WTC11 (cell line): ENCODE measurements at regions not wholly inside any gene's neighbourhood (a gene's known extent, or its start where the extent isn't known, plus 50 kb on each side); places are given as distances from the start of the nearest gene placed in this dataset.

Source experiments
- ATAC-seq: fragments of 200-7000 bp; cut with Tn5 transposase; 2 replicates; pipeline ENCODE4 v1.10.0; 2021; ENCODE audit warnings: mild to moderate bottlenecking, moderate library complexity
- CTCF ChIA-PET: fragments of 300-600 bp; sonication (Branson Sonifier 250); formaldehyde crosslinking; loops from one replicate; lab custom pipeline; 2021; ENCODE audit warnings: antibody characterized with exemption; lab: Charles Lee
- POLR2A ChIA-PET: fragments of 350-600 bp; sonication (Branson Sonifier 250); formaldehyde crosslinking; loops from one replicate; lab custom pipeline; 2021; ENCODE audit warnings: antibody characterized with exemption; lab: Charles Lee
- DNase-seq: peaks from one replicate; pipeline ENCODE4 v3.0.0; 2021; ENCODE audit warnings: low spot score
- H3K27ac Mint-ChIP-seq: 2 replicates; pipeline ENCODE4 v1.8.0; 2021; ENCODE audit warnings: mixed read lengths
- H3K27me3 Mint-ChIP-seq: 2 replicates; pipeline ENCODE4 v1.8.0; 2021; ENCODE audit warnings: low read depth, mild to moderate bottlenecking, moderate library complexity, mixed read lengths
- H3K36me3 Mint-ChIP-seq: 2 replicates; pipeline ENCODE4 v1.8.0; 2021; ENCODE audit warnings: mixed read lengths
- H3K4me1 Mint-ChIP-seq: 2 replicates; pipeline ENCODE4 v1.8.0; 2022; ENCODE audit warnings: mixed read lengths
- H3K4me3 Mint-ChIP-seq: 2 replicates; pipeline ENCODE4 v1.8.0; 2021; ENCODE audit warnings: mild to moderate bottlenecking, moderate library complexity, mixed read lengths
- H3K9me3 Mint-ChIP-seq: 2 replicates; pipeline ENCODE4 v1.8.0; 2021; ENCODE audit warnings: mixed read lengths
- ATF3 ChIP-seq: sonication (generic); formaldehyde crosslinking; conservative IDR thresholded peaks from 2 replicates; pipeline ENCODE4 v1.8.1; 2022; ENCODE audit warnings: mild to moderate bottlenecking, missing genetic modification reagents
- EMX1 ChIP-seq: fragments of 250-450 bp; sonication (Bioruptor Pico); IDR thresholded peaks from 2 replicates; pipeline ENCODE4 v1.8.0; 2021; ENCODE audit warnings: mild to moderate bottlenecking
- MYBL2 ChIP-seq: sonication (generic); formaldehyde crosslinking; IDR thresholded peaks from 2 replicates; pipeline ENCODE4 v1.8.1; 2023; ENCODE audit warnings: mild to moderate bottlenecking, moderate library complexity, missing genetic modification reagents
- NFE2L1 ChIP-seq: sonication (generic); formaldehyde crosslinking; IDR thresholded peaks from 2 replicates; pipeline ENCODE4 v1.8.1; 2023; ENCODE audit warnings: missing genetic modification reagents
- NR2C2 ChIP-seq: sonication (generic); formaldehyde crosslinking; IDR thresholded peaks from 2 replicates; pipeline ENCODE4 v1.8.0; 2022; ENCODE audit warnings: mild to moderate bottlenecking, missing genetic modification reagents
- NR3C1 ChIP-seq: sonication (generic); formaldehyde crosslinking; conservative IDR thresholded peaks from 2 replicates; pipeline ENCODE4 v1.8.1; 2023; ENCODE audit warnings: low read depth, mild to moderate bottlenecking, missing genetic modification reagents
- PREB ChIP-seq: sonication (generic); formaldehyde crosslinking; IDR thresholded peaks from 2 replicates; pipeline ENCODE4 v1.8.1; 2022; ENCODE audit warnings: mild to moderate bottlenecking, missing genetic modification reagents, moderate library complexity, borderline replicate concordance
- SP1 ChIP-seq: sonication (generic); formaldehyde crosslinking; conservative IDR thresholded peaks from 2 replicates; pipeline ENCODE4 v1.8.1; 2022; ENCODE audit warnings: missing genetic modification reagents
- ZBTB21 ChIP-seq: sonication (generic); formaldehyde crosslinking; IDR thresholded peaks from 2 replicates; pipeline ENCODE4 v1.8.1; 2023; ENCODE audit warnings: mild to moderate bottlenecking, missing genetic modification reagents, borderline replicate concordance
- ZMAT4 ChIP-seq: fragments of 250-450 bp; sonication (Bioruptor Pico); IDR thresholded peaks from 2 replicates; pipeline ENCODE4 v1.9.0; 2021; ENCODE audit warnings: mild to moderate bottlenecking
- ZNF232 ChIP-seq: sonication (generic); formaldehyde crosslinking; IDR thresholded peaks from 2 replicates; pipeline ENCODE4 v1.8.0; 2022; ENCODE audit warnings: mild to moderate bottlenecking, missing genetic modification reagents
- ZNF396 ChIP-seq: fragments of 250-450 bp; sonication (Bioruptor Pico); IDR thresholded peaks from 2 replicates; pipeline ENCODE4 v1.8.0; 2021; ENCODE audit warnings: mild to moderate bottlenecking, moderate library complexity, borderline replicate concordance
- ZSCAN18 ChIP-seq: fragments of 250-450 bp; sonication (Bioruptor Pico); IDR thresholded peaks from 2 replicates; pipeline ENCODE4 v2.1.2; 2022; ENCODE audit warnings: mild to moderate bottlenecking, moderate library complexity
- TF ChIP-seq, protein P1 (sequence below): fragments of 200-600 bp; IDR thresholded peaks from 2 replicates; pipeline ENCODE4 v1.8.0; 2022; ENCODE audit warnings: antibody characterized with exemption
- TF ChIP-seq, protein P2 (sequence below): sonication (generic); formaldehyde crosslinking; IDR thresholded peaks from 2 replicates; pipeline ENCODE4 v1.8.1; 2023; ENCODE audit warnings: mild to moderate bottlenecking, missing genetic modification reagents, moderate library complexity

GRCh38 chr10:132133005-132133404 is 53.7 kb upstream of the DPYSL4 start (continued):
- TF ChIP-seq ZSCAN18 (CRISPR knock-in tag) (no peak), NR2C2 (CRISPR knock-in tag) (no peak), ZBTB21 (CRISPR knock-in tag) (no peak), PREB (CRISPR knock-in tag) (no peak)
- TF ChIP-seq, protein P1, sequence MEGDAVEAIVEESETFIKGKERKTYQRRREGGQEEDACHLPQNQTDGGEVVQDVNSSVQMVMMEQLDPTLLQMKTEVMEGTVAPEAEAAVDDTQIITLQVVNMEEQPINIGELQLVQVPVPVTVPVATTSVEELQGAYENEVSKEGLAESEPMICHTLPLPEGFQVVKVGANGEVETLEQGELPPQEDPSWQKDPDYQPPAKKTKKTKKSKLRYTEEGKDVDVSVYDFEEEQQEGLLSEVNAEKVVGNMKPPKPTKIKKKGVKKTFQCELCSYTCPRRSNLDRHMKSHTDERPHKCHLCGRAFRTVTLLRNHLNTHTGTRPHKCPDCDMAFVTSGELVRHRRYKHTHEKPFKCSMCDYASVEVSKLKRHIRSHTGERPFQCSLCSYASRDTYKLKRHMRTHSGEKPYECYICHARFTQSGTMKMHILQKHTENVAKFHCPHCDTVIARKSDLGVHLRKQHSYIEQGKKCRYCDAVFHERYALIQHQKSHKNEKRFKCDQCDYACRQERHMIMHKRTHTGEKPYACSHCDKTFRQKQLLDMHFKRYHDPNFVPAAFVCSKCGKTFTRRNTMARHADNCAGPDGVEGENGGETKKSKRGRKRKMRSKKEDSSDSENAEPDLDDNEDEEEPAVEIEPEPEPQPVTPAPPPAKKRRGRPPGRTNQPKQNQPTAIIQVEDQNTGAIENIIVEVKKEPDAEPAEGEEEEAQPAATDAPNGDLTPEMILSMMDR: no peak

GRCh38 chr10:132133449-132134240 is 53.1 kb upstream of the DPYSL4 start:
- no peaks in the 10 kb centered on the region for H3K36me3 Mint-ChIP-seq
- ATAC-seq (no peak), DNase-seq (no peak)
- H3K4me1 Mint-ChIP-seq: peaks cover 5% of the 10 kb centered on the region; the same call in 1 of the 2 replicates
- no peaks in the 10 kb centered on the region for H3K9me3 Mint-ChIP-seq
- POLR2A ChIA-PET: no interaction called here
- CTCF ChIA-PET: interaction anchor here (0.6 to 3.0 kb wide), 4 partner anchors 9 to 111 kb away, joined by 3 to 12 read pairs (median 5); partner anchors contain the start of gene JAKMIP3
- TF ChIP-seq ZMAT4 (CRISPR knock-in tag): no peak
- no peak for TF ChIP-seq ZNF232 (CRISPR knock-in tag)
- TF ChIP-seq EMX1 (CRISPR knock-in tag): no peak
- no peak for TF ChIP-seq ZNF396 (CRISPR knock-in tag)
- TF ChIP-seq, protein P2, sequence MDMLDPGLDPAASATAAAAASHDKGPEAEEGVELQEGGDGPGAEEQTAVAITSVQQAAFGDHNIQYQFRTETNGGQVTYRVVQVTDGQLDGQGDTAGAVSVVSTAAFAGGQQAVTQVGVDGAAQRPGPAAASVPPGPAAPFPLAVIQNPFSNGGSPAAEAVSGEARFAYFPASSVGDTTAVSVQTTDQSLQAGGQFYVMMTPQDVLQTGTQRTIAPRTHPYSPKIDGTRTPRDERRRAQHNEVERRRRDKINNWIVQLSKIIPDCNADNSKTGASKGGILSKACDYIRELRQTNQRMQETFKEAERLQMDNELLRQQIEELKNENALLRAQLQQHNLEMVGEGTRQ (CRISPR knock-in tag): no peak
- TF ChIP-seq ATF3 (CRISPR knock-in tag): no peak
- no peak for TF ChIP-seq NFE2L1 (CRISPR knock-in tag)
- TF ChIP-seq MYBL2: no peak
- no peak for TF ChIP-seq SP1 (CRISPR knock-in tag)
- no peaks in the 10 kb centered on the region for H3K27me3 Mint-ChIP-seq
- no peak overlapping the region for H3K27ac Mint-ChIP-seq
- no peak overlapping the region for H3K4me3 Mint-ChIP-seq

GRCh38 chr10:132134241-132135052 is 52.3 kb upstream of the DPYSL4 start:
- H3K4me1 Mint-ChIP-seq: peaks cover 3% of the 10 kb centered on the region; the same call in 1 of the 2 replicates
- ChIA-PET CTCF (interaction anchor here (0.6 to 3.0 kb wide), 4 partner anchors 9 to 112 kb away, joined by 3 to 12 read pairs (median 5); partner anchors contain the start of gene JAKMIP3), POLR2A (no interaction called here)
- no peak overlapping the region for H3K27ac Mint-ChIP-seq
- TF ChIP-seq ZBTB21 (CRISPR knock-in tag) (no peak), SP1 (CRISPR knock-in tag) (no peak), NR3C1 (CRISPR knock-in tag) (no peak)
- DNase-seq: no peak
- no peaks in the 10 kb centered on the region for H3K36me3 Mint-ChIP-seq
- no peak for ATAC-seq
- H3K4me3 Mint-ChIP-seq: no peak overlapping the region
- H3K27me3 Mint-ChIP-seq: no peaks in the 10 kb centered on the region
- H3K9me3 Mint-ChIP-seq: no peaks in the 10 kb centered on the region
